ENCODE measurements at regions not wholly inside any gene's neighbourhood (a gene's known extent, or its start where the extent isn't known, plus 50 kb on each side); places are given as distances from the start of the nearest gene placed in this dataset.

- Mint-ChIP-seq H3K36me3 (ENCODE audit: insufficient read depth in 1 of 3, low read depth in 3 of 3) (no peaks in the 10 kb centered on the region; a peak in 1 of 7 replicates), H3K4me1 (no peaks in the 10 kb centered on the region), H3K27ac (no peak overlapping the region), H3K27me3 (ENCODE audit: low read depth) (no peaks in the 10 kb centered on the region), H3K4me3 (no peak overlapping the region), H3K9me3 (no peaks in the 10 kb centered on the region; a peak in 1 of 5 replicates)
- Histone ChIP-seq H3K4ac (ENCODE audit: low read depth, low read length) (no peak overlapping the region), H3K79me1 (ENCODE audit: insufficient read depth, low read depth, low read length, poor library complexity, severe bottlenecking) (no peaks in the 10 kb centered on the region), H3K4me2 (ENCODE audit: insufficient read depth, insufficient read length, low read length) (no peak overlapping the region), H3K56ac (ENCODE audit: insufficient read length, low read depth, low read length) (no peak overlapping the region), H2BK120ac (ENCODE audit: low read depth, low read length, poor library complexity, severe bottlenecking) (no peak overlapping the region), H3K27ac (ENCODE audit: insufficient read length, low read depth, low read length) (no peak overlapping the region), H2BK12ac (ENCODE audit: insufficient read length, low read depth, low read length) (no peak overlapping the region), H2BK20ac (ENCODE audit: low read depth, low read length, poor library complexity, severe bottlenecking) (no peak overlapping the region), H2AFZ (ENCODE audit: low read length) (no peak overlapping the region), H4K5ac (ENCODE audit: insufficient read length, low read depth, low read length) (no peak overlapping the region), H3K9ac (ENCODE audit: extremely low read depth, insufficient read length, low read length) (no peak overlapping the region), H2BK15ac (ENCODE audit: low read depth, low read length) (no peak overlapping the region), H2BK5ac (ENCODE audit: insufficient read length, low read length) (no peak overlapping the region), H3K79me2 (ENCODE audit: insufficient read depth, low read length) (no peaks in the 10 kb centered on the region), H3K14ac (ENCODE audit: insufficient read depth, low read length) (no peak overlapping the region), H3K18ac (ENCODE audit: insufficient read length, low read depth, low read length) (no peak overlapping the region), H3K9me3 (ENCODE audit: control insufficient read depth, low read depth, low read length) (no peaks in the 10 kb centered on the region), H3K23me2 (ENCODE audit: insufficient read length, low read depth, low read length, poor library complexity, severe bottlenecking) (no peaks in the 10 kb centered on the region), H4K91ac (ENCODE audit: insufficient read length, low read depth, low read length) (no peak overlapping the region), H3K23ac (ENCODE audit: insufficient read length, low read depth, low read length) (no peak overlapping the region), H4K20me1 (ENCODE audit: control insufficient read depth, insufficient read depth, insufficient read length) (no peaks in the 10 kb centered on the region), H2AK5ac (ENCODE audit: insufficient read length, low read length) (no peak overlapping the region), H4K8ac (replicated peaks; ENCODE audit: insufficient read length, low read depth, low read length) (no peak overlapping the region), H3T11ph (ENCODE audit: low read length) (no peak overlapping the region), H3K27me3 (ENCODE audit: insufficient read depth, low read length) (no peaks in the 10 kb centered on the region; the same call in 1 of the 2 replicates), H3K4me1 (ENCODE audit: insufficient read depth, low read length) (no peaks in the 10 kb centered on the region)
- no peak for DNase-seq
- TF ChIP-seq CTCF (conservative IDR thresholded peaks at IDR 0.05), result no peak
Measured at GRCh38 chr2:145267451-145267850, 747.5 kb upstream of the ZEB2 start.
